22Rv1 (cell line): ENCODE measurements at regions not wholly inside any gene's neighbourhood (a gene's known extent, or its start where the extent isn't known, plus 50 kb on each side); places are given as distances from the start of the nearest gene placed in this dataset.

ENCODE experiments used
- ZFX ChIP-seq: fragments of 450-650 bp; IDR thresholded peaks from 2 replicates; pipeline ENCODE4 v1.6.1; 2017; ENCODE audit warnings: antibody characterized with exemption, borderline replicate concordance
- TF ChIP-seq, protein P1 (sequence below): fragments of 450-650 bp; IDR thresholded peaks from 2 replicates; pipeline ENCODE4 v1.5.1; 2017; ENCODE audit warnings: mild to moderate bottlenecking

DNA sequence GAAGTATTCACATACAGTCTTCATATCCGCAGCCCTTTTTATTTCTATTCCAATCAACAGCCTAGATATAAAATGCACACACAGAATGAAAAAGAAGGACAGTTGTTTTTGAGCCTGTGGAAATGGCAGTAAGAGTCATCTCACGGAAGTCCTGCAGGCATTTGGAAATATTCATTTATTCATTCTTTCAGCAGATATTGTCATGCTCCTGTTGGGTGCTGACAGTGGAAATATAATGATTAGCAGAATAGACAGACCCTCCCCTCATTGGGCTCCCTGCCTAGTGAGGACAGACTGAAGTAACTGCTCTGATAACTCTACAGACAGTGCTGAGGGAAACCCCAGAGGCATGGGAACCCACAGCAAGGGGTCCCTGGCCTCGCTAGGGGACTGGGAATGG, 392.3 kb downstream of the FOXO1 start:
- TF ChIP-seq, protein P1, sequence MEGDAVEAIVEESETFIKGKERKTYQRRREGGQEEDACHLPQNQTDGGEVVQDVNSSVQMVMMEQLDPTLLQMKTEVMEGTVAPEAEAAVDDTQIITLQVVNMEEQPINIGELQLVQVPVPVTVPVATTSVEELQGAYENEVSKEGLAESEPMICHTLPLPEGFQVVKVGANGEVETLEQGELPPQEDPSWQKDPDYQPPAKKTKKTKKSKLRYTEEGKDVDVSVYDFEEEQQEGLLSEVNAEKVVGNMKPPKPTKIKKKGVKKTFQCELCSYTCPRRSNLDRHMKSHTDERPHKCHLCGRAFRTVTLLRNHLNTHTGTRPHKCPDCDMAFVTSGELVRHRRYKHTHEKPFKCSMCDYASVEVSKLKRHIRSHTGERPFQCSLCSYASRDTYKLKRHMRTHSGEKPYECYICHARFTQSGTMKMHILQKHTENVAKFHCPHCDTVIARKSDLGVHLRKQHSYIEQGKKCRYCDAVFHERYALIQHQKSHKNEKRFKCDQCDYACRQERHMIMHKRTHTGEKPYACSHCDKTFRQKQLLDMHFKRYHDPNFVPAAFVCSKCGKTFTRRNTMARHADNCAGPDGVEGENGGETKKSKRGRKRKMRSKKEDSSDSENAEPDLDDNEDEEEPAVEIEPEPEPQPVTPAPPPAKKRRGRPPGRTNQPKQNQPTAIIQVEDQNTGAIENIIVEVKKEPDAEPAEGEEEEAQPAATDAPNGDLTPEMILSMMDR = no peak
- TF ChIP-seq ZFX = no peak
